Activated naive CD8-positive, alpha-beta T cell (primary cell): ENCODE measurements at regions not wholly inside any gene's neighbourhood (a gene's known extent, or its start where the extent isn't known, plus 50 kb on each side); places are given as distances from the start of the nearest gene placed in this dataset.

ENCODE experiments used
- H3K27ac Mint-ChIP-seq: one replicate; pipeline ENCODE4 v1.8.0; 2021; ENCODE audit warnings: mixed read lengths
- H3K27me3 Mint-ChIP-seq: one replicate; pipeline ENCODE4 v1.8.0; 2021; ENCODE audit warnings: mixed read lengths
- H3K36me3 Mint-ChIP-seq: one replicate; pipeline ENCODE4 v1.8.0; 2021; ENCODE audit warnings: mixed read lengths
- H3K4me1 Mint-ChIP-seq: one replicate; pipeline ENCODE4 v1.8.0; 2021; ENCODE audit warnings: low read depth, mixed read lengths
- H3K4me3 Mint-ChIP-seq: one replicate; pipeline ENCODE4 v1.8.0; 2021; ENCODE audit warnings: mild to moderate bottlenecking, mixed read lengths
- H3K9me3 Mint-ChIP-seq: one replicate; pipeline ENCODE4 v1.8.0; 2021; ENCODE audit warnings: low read depth, mixed read lengths

GRCh38 chr12:91609283-91609682 lies 426.7 kb upstream of the DCN start:
- peaks cover 3% of the 10 kb centered on the region for H3K36me3 Mint-ChIP-seq
- H3K27ac Mint-ChIP-seq: no peak overlapping the region
- H3K4me1 Mint-ChIP-seq: peaks cover 5% of the 10 kb centered on the region

GRCh38 chr12:91608542-91608941 lies 425.9 kb upstream of the DCN start:
- no peak overlapping the region for H3K4me3 Mint-ChIP-seq
- H3K4me1 Mint-ChIP-seq: peaks cover 5% of the 10 kb centered on the region
- H3K27me3 Mint-ChIP-seq: no peaks in the 10 kb centered on the region
- H3K27ac Mint-ChIP-seq: no peak overlapping the region
- H3K9me3 Mint-ChIP-seq: peaks cover 4% of the 10 kb centered on the region
- H3K36me3 Mint-ChIP-seq: peaks cover 3% of the 10 kb centered on the region

More at GRCh38 chr12:91609283-91609682, 426.7 kb upstream of the DCN start:
- H3K27me3 Mint-ChIP-seq: no peaks in the 10 kb centered on the region
- peaks cover 4% of the 10 kb centered on the region for H3K9me3 Mint-ChIP-seq
- no peak overlapping the region for H3K4me3 Mint-ChIP-seq

DNA sequence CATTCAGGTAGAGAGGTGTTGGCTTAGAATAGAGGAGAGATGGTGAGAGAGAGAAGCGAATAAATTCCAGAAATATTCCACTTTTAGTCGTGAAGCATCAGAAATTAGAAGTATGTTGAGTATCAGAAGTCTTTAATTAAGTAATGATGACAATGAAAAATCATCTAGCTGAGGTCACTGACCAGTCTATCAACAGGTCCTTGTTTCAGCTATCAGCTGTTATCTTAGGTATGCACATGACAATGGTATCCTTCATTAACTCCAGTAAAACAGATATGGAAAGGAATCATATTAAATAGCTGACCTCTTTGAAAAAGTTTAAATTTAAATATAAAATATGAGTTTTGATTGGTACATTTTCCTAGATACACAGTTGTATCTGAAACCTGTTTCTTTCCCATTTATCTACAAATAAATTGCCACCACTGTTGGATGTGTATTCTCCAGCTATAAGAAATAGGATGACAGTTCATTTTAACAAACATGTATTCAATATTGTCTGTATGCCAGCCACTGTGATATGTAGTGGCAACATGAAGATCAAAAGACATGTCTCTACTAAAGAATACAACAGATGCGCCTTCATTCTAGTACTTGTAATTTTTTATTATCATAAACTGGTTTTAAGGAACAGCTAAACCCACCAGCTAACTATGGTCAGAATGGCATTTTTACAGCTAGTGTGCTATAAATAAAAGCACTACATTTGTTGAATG lies 424.2 kb upstream of the DCN start:
- Mint-ChIP-seq H3K27ac (no peak overlapping the region), H3K4me3 (no peak overlapping the region), H3K36me3 (peaks cover under 1% of the 10 kb centered on the region), H3K9me3 (peaks cover 2% of the 10 kb centered on the region), H3K27me3 (no peaks in the 10 kb centered on the region), H3K4me1 (peaks cover 5% of the 10 kb centered on the region)

DNA sequence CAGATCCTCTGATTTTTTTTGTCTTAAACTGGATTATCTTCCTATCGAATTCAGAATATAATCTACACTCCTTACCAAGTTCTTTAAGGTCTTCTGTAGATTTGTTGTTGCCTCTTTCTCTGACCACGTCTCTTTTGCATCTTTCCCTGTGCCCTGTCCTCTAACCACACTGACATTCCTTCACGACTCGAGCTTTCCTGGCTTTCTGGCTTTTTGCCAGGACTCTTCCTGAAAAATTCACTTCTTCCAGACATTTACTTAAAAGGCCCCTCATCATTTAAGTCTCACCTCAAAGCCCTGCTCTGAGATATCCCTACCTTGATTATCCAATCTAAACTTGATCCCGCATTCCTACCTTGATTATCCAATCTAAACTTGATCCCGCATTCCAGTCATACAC lies 422.3 kb upstream of the DCN start:
- Mint-ChIP-seq H3K4me3 (no peak overlapping the region), H3K27me3 (no peaks in the 10 kb centered on the region), H3K27ac (no peak overlapping the region), H3K36me3 (peaks cover 3% of the 10 kb centered on the region), H3K4me1 (peaks cover 5% of the 10 kb centered on the region), H3K9me3 (peaks cover 4% of the 10 kb centered on the region)

DNA sequence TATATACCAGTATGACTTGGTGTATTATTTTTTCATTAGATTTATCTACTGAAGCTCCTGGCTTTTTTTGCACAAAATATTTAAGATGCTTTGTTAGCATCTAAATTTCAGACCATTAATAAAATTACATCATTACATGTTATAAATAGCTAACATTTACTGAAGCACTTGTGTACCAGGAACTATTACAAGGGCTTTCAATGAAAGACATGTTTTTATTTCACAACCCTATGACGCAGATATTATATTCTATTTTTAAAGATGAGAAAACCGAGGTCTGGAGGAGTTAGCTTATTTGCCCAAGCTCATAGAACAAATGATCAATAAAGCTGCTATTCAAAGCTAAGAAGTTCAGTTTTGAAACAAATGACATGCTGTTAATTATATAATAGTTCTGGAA lies 420.4 kb upstream of the DCN start:
- H3K27me3 Mint-ChIP-seq: no peaks in the 10 kb centered on the region
- peaks cover 9% of the 10 kb centered on the region for H3K9me3 Mint-ChIP-seq
- H3K36me3 Mint-ChIP-seq: peaks cover 9% of the 10 kb centered on the region
- H3K27ac Mint-ChIP-seq: no peak overlapping the region
- H3K4me3 Mint-ChIP-seq: no peak overlapping the region
- H3K4me1 Mint-ChIP-seq: no peaks in the 10 kb centered on the region

DNA sequence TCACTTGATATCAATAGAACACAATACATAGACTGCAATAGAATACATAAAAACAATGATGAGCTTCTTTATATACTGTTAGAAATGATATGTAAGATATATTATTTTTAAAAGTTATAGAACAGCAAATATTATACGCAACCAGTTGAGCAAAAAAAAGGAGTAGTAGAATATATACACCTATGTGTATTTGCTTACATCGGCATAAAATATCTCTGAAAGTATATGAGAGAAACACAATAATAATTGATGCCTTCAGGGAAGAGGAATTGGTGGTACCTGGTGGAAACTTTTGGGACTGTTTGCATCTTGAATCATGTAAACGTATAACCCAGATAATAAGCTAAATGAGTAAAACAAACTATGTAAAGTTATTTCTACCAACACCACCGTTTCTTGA lies 418.4 kb upstream of the DCN start:
- H3K4me3 Mint-ChIP-seq: no peak overlapping the region
- no peak overlapping the region for H3K27ac Mint-ChIP-seq
- H3K9me3 Mint-ChIP-seq: peaks cover 14% of the 10 kb centered on the region
- H3K4me1 Mint-ChIP-seq: no peaks in the 10 kb centered on the region
- H3K27me3 Mint-ChIP-seq: no peaks in the 10 kb centered on the region
- H3K36me3 Mint-ChIP-seq: peaks cover 15% of the 10 kb centered on the region

DNA sequence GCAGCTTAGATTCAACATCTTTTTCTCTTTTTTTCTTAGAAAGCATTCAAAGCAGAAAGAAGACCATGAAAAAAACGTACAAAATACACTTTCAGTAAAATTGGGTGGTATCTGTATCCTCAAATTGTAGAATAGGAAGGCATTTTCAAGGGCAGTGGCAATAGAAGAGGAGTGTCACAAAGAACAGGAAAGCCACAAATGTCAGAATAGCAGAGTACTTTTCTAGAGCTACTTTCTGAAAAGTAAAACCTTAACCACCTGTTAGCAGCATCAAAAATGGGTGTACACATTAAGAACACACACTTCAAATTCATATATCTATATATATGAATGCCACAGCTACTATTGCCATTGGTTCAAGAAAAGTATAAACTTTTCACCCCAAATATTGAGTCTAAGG lies 412.1 kb upstream of the DCN start:
- Mint-ChIP-seq H3K9me3 (peaks cover 11% of the 10 kb centered on the region), H3K4me1 (peaks cover 15% of the 10 kb centered on the region), H3K4me3 (no peak overlapping the region), H3K27ac (no peak overlapping the region), H3K27me3 (no peaks in the 10 kb centered on the region), H3K36me3 (peaks cover 13% of the 10 kb centered on the region)

DNA sequence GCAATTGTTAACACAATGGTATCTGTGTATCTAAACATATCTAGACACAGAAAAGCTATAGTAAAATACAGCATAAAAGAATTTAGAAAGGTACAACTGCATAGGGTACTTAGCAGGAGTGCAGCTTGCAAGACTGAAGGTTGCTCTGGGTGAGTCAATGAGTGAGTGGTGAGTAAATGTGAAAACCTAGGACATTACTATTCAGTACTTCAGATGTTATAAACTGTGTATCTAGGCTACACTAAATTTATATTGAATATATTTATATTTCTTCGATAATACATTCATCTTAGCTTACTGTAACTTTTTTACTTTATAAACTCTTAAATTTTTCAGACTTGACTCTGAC lies 409.0 kb upstream of the DCN start:
- no peak overlapping the region for H3K27ac Mint-ChIP-seq

GRCh38 chr12:91590966-91591638 lies 408.5 kb upstream of the DCN start:
- H3K4me3 Mint-ChIP-seq: no peak overlapping the region
- no peaks in the 10 kb centered on the region for H3K27me3 Mint-ChIP-seq
- H3K27ac Mint-ChIP-seq: no peak overlapping the region
- peaks cover 20% of the 10 kb centered on the region for H3K4me1 Mint-ChIP-seq
- no peaks in the 10 kb centered on the region for H3K9me3 Mint-ChIP-seq
- H3K36me3 Mint-ChIP-seq: no peaks in the 10 kb centered on the region

More for the DNA sequence above, 409.0 kb upstream of the DCN start:
- Mint-ChIP-seq H3K27me3 (no peaks in the 10 kb centered on the region), H3K4me1 (peaks cover 20% of the 10 kb centered on the region), H3K9me3 (no peaks in the 10 kb centered on the region), H3K4me3 (no peak overlapping the region), H3K36me3 (no peaks in the 10 kb centered on the region)

DNA sequence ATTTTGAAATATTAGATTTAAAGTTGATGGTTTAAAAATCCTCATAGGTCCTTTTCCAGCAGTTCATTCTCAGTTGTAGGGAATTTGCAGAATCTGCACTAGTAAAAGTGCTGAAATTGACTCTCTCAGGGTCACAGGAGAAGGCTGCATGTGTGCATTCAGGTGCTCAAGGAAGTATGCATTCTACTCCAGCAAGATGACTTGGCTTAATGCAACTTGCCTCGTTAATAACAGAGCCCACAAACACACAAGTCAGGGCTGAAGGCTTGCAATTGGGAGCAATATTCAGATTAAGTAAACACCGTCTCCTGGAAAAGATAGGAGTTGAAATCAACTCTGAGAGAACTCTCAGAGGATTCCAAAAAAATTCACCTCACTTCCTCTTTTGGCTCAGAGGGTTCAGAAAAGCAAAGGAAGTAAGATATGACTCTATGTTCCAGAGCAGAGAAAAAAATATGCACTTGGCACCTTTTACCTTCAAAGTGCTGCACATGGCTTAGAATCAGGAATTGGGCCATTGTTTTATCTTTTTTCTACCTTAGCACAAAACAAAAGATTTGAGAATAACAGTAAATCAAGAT lies 406.3 kb upstream of the DCN start:
- Mint-ChIP-seq H3K27ac (no peak overlapping the region), H3K9me3 (no peaks in the 10 kb centered on the region), H3K4me3 (no peak overlapping the region), H3K27me3 (no peaks in the 10 kb centered on the region), H3K36me3 (no peaks in the 10 kb centered on the region), H3K4me1 (peaks cover 19% of the 10 kb centered on the region)

DNA sequence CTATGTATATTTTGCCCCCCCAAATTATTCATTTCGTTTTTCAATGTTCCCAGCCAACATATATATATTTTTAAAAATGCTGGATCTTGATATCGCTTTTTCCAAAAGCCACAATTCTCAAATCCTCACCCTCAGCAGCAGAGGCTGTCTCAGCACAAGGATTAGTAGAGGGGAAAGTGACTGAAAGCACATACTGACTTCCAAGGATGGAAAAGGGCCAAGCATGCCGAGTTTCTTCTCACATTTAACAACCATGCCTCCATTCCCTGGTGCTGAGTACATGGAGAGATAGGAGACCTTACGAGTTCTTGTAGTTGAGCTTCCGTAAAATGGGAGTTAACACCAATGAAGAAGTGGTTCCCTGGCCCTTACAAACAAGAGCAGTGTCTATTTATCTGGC lies 403.4 kb upstream of the DCN start:
- Mint-ChIP-seq H3K4me3 (no peak overlapping the region), H3K27ac (no peak overlapping the region), H3K27me3 (no peaks in the 10 kb centered on the region), H3K4me1 (peaks cover 16% of the 10 kb centered on the region), H3K36me3 (no peaks in the 10 kb centered on the region), H3K9me3 (no peaks in the 10 kb centered on the region)

DNA sequence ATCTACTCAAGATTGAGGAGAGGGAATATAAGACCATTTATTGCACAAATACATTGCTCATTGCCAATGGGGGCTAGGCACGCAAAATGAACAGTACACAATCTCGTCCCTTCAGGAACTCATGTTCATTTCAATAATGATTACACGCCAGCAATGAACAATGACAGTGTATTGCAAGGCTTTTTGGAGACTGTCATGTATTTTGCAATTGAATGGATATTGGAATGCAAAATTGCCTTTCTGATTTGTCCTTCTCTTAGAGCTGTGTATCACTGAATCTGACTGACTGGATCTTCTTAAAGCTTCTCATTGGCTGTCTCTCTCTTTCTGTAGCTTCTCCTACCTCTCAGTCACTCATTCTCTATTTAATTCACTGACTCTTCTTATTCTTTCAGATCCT lies 400.2 kb upstream of the DCN start:
- H3K27me3 Mint-ChIP-seq: no peaks in the 10 kb centered on the region
- no peak overlapping the region for H3K4me3 Mint-ChIP-seq
- H3K9me3 Mint-ChIP-seq: no peaks in the 10 kb centered on the region
- no peaks in the 10 kb centered on the region for H3K36me3 Mint-ChIP-seq
- H3K4me1 Mint-ChIP-seq: peaks cover 30% of the 10 kb centered on the region
- no peak overlapping the region for H3K27ac Mint-ChIP-seq

GRCh38 chr12:91579516-91580263 lies 397.1 kb upstream of the DCN start:
- Mint-ChIP-seq H3K36me3 (no peaks in the 10 kb centered on the region), H3K27ac (no peak overlapping the region), H3K27me3 (no peaks in the 10 kb centered on the region), H3K9me3 (no peaks in the 10 kb centered on the region), H3K4me3 (no peak overlapping the region), H3K4me1 (peaks cover 23% of the 10 kb centered on the region)

- no peaks in the 10 kb centered on the region for H3K36me3 Mint-ChIP-seq
- peaks cover 27% of the 10 kb centered on the region for H3K4me1 Mint-ChIP-seq
- H3K9me3 Mint-ChIP-seq: no peaks in the 10 kb centered on the region
- no peaks in the 10 kb centered on the region for H3K27me3 Mint-ChIP-seq
- H3K4me3 Mint-ChIP-seq: peak overlapping the region; percentile 72
- no peak overlapping the region for H3K27ac Mint-ChIP-seq
Observed at GRCh38 chr12:91577586-91578539, 395.2 kb upstream of the DCN start.
